ENCODE measurements at regions not wholly inside any gene's neighbourhood (a gene's known extent, or its start where the extent isn't known, plus 50 kb on each side); places are given as distances from the start of the nearest gene placed in this dataset.

DNA sequence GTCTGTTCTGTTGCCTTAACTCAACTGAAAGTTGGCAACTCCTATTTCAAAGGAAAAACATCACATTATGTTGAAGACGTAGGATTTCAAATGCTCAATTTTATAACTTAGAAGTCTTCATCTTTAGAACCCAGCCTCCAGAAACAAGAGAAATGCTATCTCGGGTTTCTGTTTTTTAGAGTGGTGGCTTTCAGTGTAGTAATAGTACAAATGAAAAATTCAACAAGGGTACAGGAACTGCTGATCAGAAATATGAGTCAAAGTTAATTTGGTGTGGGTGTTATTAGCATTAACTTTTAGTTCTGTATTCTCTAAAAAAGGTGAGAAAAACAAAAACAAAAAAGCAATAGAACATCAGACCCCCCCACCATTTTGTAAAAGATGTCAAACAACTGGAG is 56.6 kb upstream of the FLT1 start:
- TF ChIP-seq, protein P1, sequence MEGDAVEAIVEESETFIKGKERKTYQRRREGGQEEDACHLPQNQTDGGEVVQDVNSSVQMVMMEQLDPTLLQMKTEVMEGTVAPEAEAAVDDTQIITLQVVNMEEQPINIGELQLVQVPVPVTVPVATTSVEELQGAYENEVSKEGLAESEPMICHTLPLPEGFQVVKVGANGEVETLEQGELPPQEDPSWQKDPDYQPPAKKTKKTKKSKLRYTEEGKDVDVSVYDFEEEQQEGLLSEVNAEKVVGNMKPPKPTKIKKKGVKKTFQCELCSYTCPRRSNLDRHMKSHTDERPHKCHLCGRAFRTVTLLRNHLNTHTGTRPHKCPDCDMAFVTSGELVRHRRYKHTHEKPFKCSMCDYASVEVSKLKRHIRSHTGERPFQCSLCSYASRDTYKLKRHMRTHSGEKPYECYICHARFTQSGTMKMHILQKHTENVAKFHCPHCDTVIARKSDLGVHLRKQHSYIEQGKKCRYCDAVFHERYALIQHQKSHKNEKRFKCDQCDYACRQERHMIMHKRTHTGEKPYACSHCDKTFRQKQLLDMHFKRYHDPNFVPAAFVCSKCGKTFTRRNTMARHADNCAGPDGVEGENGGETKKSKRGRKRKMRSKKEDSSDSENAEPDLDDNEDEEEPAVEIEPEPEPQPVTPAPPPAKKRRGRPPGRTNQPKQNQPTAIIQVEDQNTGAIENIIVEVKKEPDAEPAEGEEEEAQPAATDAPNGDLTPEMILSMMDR (IDR thresholded peaks at IDR 0.05; ENCODE audit: extremely low read depth, insufficient read depth, missing control alignments): no peak

DNA sequence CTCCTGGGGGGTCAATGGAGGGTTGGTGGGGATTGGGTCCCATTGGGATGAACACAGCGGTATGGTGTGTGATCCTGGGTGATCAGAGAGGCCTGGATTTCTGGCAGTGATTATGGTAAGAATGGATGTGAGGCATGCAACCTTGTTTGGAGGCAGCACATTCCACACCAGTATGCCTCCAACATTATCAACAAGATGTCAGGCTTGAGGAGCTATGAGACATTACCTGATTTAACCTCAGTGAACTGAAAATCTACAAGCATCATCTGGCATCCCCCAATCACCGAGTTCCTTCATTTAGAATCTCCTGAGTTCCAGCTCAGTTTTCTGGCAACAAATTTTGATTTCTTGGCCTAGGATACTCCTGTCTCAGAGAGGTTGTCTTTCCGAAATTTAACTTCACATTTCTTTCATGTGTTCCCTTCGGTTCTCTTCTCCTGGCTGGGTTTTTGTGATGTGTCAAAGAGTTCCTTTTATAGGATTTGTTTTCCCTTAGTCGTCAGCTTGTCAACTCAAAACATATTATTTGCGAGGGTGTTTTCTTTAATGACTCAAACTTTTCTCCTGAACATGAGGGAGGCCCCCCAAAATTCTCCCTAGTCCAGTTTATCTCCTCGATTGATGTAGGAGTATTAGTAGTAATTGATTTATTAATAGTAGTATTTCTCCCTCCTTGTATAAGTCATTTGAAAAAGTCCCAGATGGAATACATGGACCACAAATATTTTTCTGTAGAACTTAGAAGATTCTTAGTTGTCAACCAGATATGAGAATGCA is 56.0 kb upstream of the FLT1 start:
- no peak for DNase-seq (ENCODE audit: low spot score)
- in situ Hi-C loops (cut with MboI; ENCODE audit: low pct_unique_long_range_greater_than_20kb, low sequenced_read_pairs, unreplicated experiment): no loop called here
- TF ChIP-seq, protein P1 (IDR thresholded peaks at IDR 0.05; ENCODE audit: extremely low read depth, insufficient read depth, missing control alignments): no peak

More for the DNA sequence above, 56.6 kb upstream of the FLT1 start:
- no peak for DNase-seq (ENCODE audit: low spot score)
- in situ Hi-C loops (cut with MboI; ENCODE audit: low pct_unique_long_range_greater_than_20kb, low sequenced_read_pairs, unreplicated experiment): no loop called here

DNA sequence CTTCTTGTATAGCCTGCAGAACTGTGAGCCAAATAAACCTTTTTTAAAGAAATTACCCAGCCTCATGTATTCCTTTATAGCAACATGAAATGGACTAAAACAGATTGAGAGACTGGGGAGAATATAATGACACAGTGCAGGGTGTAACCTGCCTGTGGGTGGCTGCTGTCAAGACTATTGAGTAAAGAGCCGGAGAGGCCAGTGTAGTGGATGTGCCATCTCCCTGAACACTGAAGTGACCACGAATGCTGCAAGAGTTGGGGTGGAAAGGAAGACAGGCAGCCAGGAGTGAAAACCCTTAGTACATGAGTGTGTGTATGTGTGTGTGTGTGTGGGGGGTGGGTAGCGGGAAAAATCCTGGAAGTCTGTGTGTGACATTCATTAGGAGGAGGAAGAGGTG is 55.2 kb upstream of the FLT1 start:
- in situ Hi-C loops (cut with MboI; ENCODE audit: low pct_unique_long_range_greater_than_20kb, low sequenced_read_pairs, unreplicated experiment): no loop called here
- TF ChIP-seq, protein P1 (IDR thresholded peaks at IDR 0.05; ENCODE audit: extremely low read depth, insufficient read depth, missing control alignments): no peak
- no peak for DNase-seq (ENCODE audit: low spot score)

DNA sequence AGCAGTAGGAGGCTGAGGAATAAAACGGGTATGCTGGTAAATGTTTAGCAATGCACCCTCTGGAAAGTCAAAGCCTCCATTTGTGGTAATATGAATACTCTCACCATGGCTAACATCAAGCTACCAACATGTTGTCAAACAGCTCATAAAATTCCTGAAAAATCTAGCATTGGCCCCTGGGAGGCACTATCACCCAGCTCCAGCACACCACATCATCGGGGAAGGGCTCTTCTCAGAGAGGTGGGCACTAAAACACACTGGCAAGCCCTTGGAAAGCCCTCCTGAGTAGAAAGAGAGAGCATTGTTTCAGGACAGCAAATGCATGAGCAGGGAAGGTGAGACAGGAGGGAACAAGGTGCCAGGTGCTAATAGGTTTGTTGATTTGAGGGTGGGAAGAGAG is 53.9 kb upstream of the FLT1 start:
- in situ Hi-C loops (cut with MboI; ENCODE audit: low pct_unique_long_range_greater_than_20kb, low sequenced_read_pairs, unreplicated experiment): no loop called here
- TF ChIP-seq, protein P1 (IDR thresholded peaks at IDR 0.05; ENCODE audit: extremely low read depth, insufficient read depth, missing control alignments): no peak
- DNase-seq (ENCODE audit: low spot score): no peak

DNA sequence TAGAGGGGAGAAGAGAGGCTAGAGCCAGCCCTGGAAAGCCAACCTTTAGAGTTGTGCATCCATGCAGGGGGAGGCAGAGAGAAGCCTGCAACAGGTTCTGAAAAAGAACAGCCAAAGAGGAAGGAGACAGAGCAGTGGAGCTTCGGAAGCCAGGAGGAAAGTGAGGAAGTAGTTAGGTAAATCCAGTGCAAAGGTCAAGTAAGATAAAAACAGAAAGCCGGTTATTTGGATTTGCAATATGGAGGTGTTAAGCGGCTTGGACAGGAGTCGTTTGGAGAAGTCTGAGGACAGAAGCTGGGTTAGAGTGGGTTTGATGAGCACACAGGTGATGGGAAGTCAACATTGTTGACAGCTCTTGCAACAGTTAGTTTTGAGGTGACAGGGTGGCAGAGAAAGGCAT is 53.5 kb upstream of the FLT1 start:
- no peak for DNase-seq (ENCODE audit: low spot score)
- in situ Hi-C loops (cut with MboI; ENCODE audit: low pct_unique_long_range_greater_than_20kb, low sequenced_read_pairs, unreplicated experiment): no loop called here
- TF ChIP-seq, protein P1 (IDR thresholded peaks at IDR 0.05; ENCODE audit: extremely low read depth, insufficient read depth, missing control alignments): no peak

DNA sequence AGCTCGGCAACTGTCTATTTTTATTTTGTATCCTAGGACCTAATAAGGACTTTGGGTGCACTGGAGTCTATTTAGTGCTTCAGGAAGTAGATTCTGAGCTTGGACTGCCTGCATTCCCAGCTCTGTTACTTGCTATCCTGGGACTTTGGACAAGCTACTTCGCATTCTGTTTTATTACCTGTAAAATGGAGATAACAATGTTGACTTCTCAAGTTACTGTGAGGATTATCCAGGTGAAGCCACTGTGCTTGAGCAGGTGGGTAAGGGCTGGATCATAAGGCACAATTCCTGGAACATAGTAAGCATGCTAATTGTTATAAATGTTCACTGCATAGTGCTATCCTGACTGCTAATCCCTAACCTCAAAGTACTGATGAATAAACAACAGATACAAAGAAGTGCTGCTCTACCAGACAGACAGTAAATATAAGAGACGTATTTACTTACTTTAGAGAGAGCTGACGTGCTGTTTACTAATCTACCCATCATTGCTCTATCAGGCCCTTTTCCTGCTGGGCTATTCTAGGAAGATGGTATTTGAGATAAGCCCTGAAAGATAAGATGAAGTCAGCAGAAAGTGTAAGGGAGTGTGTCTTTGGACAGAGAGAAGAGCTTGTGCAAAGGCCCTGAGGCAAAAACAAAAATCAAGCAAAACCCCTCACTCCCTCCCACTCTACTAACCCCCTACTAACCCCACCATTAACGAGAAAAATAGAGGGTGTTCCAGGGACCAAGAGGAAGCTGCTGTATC is 50.8 kb upstream of the FLT1 start:
- no peak for DNase-seq (ENCODE audit: low spot score)
- TF ChIP-seq, protein P1 (IDR thresholded peaks at IDR 0.05; ENCODE audit: extremely low read depth, insufficient read depth, missing control alignments): no peak
- in situ Hi-C loops (cut with MboI; ENCODE audit: low pct_unique_long_range_greater_than_20kb, low sequenced_read_pairs, unreplicated experiment): no loop called here
